ENCODE measurements at regions not wholly inside any gene's neighbourhood (a gene's known extent, or its start where the extent isn't known, plus 50 kb on each side); places are given as distances from the start of the nearest gene placed in this dataset.

- no peak for DNase-seq (ENCODE audit: low spot score)
Observed at GRCh38 chr6:113289166-113289565, 568.0 kb upstream of the MARCKS start.

GRCh38 chr6:113290684-113291083, 566.5 kb upstream of the MARCKS start:
- DNase-seq (ENCODE audit: low spot score): no peak

GRCh38 chr6:113291751-113292445, 565.2 kb upstream of the MARCKS start:
- peak; percentile 60 for DNase-seq (ENCODE audit: low spot score)

- DNase-seq (ENCODE audit: low spot score): peak; percentile 23
Observed at GRCh38 chr6:113292646-113293422, 564.3 kb upstream of the MARCKS start.

GRCh38 chr6:113293423-113293740, 563.8 kb upstream of the MARCKS start:
- no peak for DNase-seq (ENCODE audit: low spot score)

GRCh38 chr6:113299531-113299930, 557.6 kb upstream of the MARCKS start:
- no peak for DNase-seq (ENCODE audit: low spot score)

GRCh38 chr6:113301651-113302050, 555.5 kb upstream of the MARCKS start:
- DNase-seq (ENCODE audit: low spot score): no peak

- no peak for DNase-seq (ENCODE audit: low spot score)
Observed at GRCh38 chr6:113304116-113304515, 553.0 kb upstream of the MARCKS start.

- no peak for DNase-seq (ENCODE audit: low spot score)
Observed at GRCh38 chr6:113306552-113307145, 550.5 kb upstream of the MARCKS start.

GRCh38 chr6:113308266-113308665, 548.9 kb upstream of the MARCKS start:
- DNase-seq (ENCODE audit: low spot score): no peak

- DNase-seq (ENCODE audit: low spot score): no peak
Observed at GRCh38 chr6:113313841-113314240, 543.3 kb upstream of the MARCKS start.

GRCh38 chr6:113315165-113315564, 542.0 kb upstream of the MARCKS start:
- DNase-seq (ENCODE audit: low spot score): no peak

- DNase-seq (ENCODE audit: low spot score): no peak
Observed at GRCh38 chr6:113315879-113316278, 541.3 kb upstream of the MARCKS start.

- DNase-seq (ENCODE audit: low spot score): no peak
Observed at GRCh38 chr6:113317442-113317841, 539.7 kb upstream of the MARCKS start.

- no peak for DNase-seq (ENCODE audit: low spot score)
Observed at GRCh38 chr6:113317891-113318574, 539.1 kb upstream of the MARCKS start.

- DNase-seq (ENCODE audit: low spot score): no peak
Observed at GRCh38 chr6:113318575-113318917, 538.6 kb upstream of the MARCKS start.

- no peak for DNase-seq (ENCODE audit: low spot score)
Observed at GRCh38 chr6:113320653-113321052, 536.5 kb upstream of the MARCKS start.

GRCh38 chr6:113326781-113327180, 530.4 kb upstream of the MARCKS start:
- no peak for DNase-seq (ENCODE audit: low spot score)

- DNase-seq (ENCODE audit: low spot score): peak; percentile 34
Observed at GRCh38 chr6:113328886-113329381, 528.2 kb upstream of the MARCKS start.

- DNase-seq (ENCODE audit: low spot score): no peak
Observed at GRCh38 chr6:113329942-113330635, 527.1 kb upstream of the MARCKS start.

GRCh38 chr6:113330636-113330946, 526.6 kb upstream of the MARCKS start:
- no peak for DNase-seq (ENCODE audit: low spot score)

GRCh38 chr6:113331021-113331420, 526.1 kb upstream of the MARCKS start:
- DNase-seq (ENCODE audit: low spot score): no peak

Measured in umbilical cord (tissue), 1 donor.